GM04503 (cell line): ENCODE measurements at regions not wholly inside any gene's neighbourhood (a gene's known extent, or its start where the extent isn't known, plus 50 kb on each side); places are given as distances from the start of the nearest gene placed in this dataset.
A peak's percentile ranks its signal among the peaks of the same experiment; 100 is the strongest.

Experiments used
- DNase-seq: peaks from one replicate; pipeline ENCODE4 v3.0.0-alpha.2; 2012; ENCODE audit warnings: low read depth

DNA sequence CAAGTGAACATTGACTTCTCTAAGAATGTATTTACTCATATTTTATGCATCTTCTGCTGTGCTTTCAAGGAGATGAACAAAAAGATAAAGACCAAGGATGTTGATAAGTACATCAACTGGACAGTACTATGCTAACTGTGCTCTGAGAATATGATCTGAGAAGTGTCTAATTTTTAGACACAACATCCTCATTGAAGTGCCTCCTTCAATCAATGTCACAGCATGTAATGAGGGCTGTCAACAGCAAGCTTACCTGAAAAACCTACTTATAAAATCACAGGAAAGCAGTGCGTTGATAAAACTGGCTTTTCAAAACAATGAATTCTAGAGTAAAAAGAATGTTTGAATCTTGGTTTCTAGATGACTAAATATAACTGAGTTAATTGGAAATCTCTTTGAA, 452.9 kb upstream of the DSEL start:
- DNase-seq = no peak

DNA sequence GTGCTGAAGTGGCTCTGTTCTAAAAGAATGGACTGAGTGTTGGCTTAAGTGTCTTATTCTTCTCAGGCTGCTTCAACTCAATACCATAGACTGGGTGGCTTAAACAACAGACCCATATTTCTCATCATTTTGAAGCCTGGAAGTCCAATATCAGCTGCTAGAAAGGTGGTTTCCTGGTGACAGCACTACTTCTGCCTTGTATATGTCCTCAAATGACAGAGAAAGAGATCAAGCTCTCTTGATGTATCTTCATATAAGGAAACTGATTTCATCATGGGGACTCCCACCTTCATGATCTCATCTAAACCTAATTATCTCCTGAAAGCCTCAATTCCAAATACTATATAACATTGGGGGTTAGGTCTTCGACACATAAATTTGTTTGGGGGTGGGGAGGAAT, 449.7 kb upstream of the DSEL start:
- no peak for DNase-seq

DNA sequence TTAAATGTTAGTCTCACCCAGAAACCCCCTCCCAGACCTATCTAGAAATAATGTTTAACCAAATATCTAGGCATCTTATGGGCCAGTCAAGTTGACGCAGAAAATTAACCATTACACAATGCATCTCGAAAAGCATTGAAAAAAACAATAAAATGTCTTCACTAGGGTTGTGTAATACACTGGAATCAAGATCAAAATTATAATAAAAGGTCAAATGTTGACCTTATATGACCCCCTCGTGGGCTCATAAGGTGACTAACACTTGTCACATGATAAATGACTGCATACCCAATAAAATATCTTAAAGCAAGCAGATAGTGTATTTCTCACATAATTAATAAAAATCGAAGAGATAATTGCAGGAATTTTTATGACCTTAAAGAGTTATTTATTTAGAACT, 447.9 kb upstream of the DSEL start:
- no peak for DNase-seq

DNA sequence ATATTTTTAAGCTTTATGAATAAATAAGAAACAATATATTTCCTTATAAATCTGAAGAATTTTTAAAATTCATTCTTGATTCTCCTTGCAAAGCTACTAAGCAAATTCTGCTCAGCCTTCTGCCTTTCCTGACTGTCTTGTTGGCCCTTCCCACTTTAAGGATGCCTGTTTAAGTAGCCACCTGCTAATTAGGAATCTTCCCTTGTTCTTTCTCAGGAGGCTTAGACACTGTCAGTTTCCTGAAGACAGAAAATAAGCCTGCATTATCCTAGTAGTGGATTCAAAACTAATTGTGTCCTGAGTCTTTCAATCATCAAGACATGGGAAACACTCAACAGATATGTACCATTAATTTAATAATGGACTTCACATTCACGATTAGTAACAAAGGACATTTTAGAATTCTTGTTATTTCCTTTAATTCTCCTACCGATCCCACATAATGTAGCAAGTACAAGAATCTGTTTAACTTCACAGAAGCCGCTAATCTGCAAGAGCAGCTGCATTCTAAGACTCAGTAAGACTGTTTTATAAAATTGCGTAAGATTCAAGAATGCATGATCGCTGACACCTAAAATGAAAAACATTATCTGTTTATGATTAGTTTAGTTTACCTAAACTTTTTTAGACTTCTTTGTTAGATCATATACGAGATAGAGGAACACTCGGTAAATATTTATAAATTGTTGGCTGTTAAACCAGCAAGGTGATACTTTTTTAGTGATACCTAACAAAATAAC, 445.4 kb upstream of the DSEL start:
- no peak for DNase-seq

DNA sequence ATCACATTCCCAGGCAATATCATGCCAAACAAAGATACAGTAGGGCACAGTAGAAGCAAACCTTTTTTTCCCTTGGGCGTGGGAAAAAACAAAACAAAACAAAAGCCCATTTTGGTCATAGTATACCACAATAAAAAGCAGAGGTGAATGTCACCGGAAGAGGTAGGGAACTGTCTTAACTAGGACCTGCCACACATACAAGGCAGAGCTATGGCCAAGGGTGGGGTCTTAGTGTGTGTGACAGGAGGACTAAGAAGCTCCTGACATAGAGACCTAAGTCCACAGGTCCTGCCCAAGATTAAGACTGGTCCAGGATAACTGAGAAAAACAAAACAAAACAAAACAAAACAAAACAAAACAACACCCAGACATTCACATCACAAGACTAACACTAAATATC, 441.2 kb upstream of the DSEL start:
- no peak for DNase-seq

DNA sequence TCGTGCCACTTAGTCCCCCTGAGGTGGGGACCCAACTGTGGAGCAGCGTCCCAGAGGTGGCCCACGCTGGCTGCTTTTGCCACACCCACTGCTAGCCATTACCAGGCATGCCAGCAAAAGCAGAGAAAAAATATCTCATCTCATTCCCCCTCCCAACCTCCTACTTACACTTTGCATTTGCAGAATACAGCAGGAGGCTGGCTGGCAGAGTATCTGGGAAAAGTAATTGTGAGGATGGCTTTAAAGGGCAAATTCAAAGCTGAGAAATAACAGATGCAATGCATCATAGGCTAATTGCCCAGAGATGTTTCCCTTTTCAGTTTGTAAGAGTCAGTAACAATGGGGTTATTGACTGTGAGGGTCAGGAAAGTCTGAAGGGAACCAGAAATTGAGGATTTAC, 438.1 kb upstream of the DSEL start:
- DNase-seq = no peak

DNA sequence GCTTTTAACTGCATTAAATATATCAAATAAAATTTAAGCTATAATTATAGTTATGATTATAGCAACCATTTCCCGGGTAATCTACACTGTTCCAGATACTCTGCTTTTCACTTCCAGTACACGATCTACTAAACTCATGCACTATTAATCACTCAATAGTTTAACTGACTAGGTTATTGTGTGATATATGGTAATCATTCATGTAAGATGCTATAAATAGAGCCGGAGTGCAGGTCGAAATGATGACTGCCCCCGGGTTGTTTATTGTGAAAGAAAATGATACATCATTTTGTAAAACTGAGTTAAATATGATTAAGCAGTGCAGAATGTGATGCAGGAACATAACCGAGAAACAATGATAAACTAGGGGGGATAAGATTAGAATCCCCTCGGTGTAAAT, 434.6 kb upstream of the DSEL start:
- no peak for DNase-seq

DNA sequence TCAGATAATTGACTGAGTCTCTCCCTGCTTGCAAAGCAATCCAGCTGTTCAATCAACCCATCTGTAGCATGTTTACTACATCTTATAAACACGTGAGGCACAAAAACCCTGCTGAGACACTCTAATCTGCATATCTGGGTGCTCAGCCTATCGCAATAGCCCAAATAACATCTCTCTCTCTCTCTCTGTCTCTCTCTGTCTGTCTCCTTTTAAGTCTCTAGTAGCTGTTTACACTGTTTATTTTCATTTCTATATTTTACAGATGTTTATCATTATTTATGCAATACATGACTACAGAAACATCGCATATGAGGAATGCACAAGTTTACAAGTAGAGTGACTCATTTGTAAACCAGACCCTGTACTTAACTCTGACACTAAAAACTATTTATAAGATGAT, 422.1 kb upstream of the DSEL start:
- peak; percentile 31 for DNase-seq

DNA sequence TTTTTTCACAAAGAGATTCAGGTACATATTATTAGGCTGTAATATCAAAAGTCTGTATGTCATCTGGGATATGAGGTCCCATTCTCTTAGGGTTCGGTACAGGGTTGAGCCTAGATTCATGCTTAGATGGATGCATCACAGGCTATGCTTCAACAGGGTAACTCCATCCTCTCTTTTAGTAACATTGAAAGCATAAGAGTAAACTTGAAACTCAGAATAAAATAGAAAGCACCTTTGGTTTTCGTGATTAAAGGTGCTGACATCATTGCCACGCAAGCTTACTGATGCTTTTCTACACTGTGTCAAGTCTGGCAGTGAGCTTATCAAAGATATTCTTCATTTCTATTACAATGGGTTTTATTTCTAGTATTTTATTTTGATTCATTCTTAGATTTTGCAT, 419.1 kb upstream of the DSEL start:
- DNase-seq = no peak

DNA sequence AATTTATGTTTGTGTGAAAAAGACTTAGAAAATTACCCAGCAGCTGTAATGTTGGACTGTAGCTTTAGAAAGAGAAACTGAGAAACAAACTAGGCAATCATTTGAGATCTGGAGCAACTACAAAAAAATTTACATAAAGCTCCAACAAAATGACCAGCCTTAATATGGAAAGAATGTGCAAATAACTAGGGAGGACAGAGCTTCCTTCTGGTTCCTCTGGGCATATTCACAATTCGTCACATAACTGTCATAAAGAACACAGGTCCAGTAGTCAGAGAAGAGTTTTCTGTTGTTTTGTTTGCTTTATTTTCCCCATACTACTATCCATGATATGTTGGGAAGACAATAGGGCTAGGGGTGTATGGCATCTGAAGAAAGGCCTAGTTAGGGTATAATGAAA, 416.8 kb upstream of the DSEL start:
- DNase-seq = no peak

DNA sequence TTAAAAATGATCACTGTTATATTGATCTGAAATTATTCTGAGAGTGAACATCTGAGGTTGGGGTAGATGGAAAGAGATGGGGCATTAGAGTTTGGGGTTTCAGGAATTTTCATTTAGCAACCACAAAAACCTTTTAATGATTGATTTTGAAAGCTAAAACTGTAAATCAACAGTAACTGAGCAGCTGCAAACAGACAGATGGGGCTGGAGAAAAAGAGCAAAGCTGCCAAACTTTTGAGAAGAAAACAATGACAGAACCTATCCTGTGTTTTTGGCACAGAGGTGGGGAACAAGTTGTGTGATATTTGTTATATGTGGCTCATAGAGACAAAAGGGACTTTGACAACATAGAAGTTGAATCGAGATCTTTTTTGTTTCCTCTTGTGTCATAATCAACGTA, 415.8 kb upstream of the DSEL start:
- no peak for DNase-seq

DNA sequence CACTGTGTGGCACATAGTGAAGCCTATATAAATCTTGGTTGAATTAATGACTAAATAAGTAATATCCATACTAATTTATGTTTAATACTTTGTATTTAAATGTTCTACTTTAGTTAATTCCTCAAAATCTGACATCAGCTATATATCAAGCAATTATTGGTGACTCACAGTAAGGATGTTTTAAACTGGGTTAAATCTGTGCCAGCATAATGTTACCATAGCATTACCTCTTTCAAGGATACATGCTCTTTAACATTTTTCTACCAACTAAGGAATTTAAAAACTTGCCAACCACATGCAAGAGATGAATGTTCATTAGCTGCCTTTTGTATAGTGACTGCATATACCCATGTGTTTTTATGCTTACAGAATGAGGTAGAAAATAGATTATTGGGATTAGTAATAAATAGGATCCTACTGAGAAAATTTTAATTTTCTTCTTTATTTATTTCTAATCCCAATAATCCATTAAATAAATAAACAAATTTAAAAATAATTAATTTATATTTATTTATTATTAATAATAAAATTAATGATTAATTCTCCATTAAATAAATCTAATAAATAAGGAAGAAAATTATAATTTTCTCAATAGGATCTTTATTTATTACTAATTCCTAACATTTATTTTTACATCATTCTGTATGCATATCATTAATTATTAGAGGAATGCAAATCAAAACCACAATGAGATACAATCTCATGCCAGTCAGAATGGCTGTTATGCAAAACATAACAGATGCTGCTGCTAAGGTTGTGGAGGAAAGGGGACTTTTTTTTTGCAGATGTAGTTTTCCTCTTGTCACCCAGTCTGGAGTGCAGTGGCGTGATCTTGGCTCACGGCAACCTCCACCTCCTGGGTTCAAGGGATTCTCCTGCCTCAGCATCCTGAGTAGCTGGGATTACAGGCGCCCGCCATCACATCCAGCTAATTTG, 410.7 kb upstream of the DSEL start:
- DNase-seq = no peak

DNA sequence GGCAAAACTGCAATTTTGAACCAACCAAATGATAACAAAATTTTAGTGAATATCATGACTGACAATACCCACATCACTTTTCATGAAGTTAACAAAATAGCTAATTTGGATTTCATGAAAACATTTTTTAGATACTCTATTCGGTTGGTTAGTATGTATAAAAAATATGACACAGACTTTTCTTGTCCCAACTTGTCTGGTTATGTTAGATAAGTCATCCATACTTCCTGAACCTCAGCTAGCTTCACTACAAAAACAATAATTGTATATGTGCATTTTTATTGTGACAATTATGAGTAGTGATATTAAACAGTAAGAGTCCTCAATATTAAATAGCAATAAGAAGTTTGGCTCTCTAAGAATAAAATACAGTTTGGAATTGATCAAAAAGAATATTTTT, 408.1 kb upstream of the DSEL start:
- no peak for DNase-seq

DNA sequence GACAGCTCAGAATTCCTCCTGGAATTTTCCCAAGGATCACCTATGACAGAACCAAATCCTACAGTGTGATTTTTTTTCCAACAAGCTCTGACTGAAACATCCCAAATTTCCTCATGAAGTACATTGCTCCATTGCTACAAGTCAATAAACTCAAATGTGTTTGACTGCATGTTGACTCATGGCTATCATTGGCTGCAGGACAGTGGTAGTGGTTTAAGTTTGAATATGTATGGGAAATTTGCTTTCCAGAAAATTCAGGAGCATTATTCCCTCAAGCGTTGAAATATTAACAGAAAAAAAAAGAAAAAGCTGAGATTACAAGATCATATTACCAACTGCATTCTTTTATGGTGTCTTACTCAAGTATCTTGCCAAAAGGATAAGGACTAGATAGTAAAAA, 402.8 kb upstream of the DSEL start:
- DNase-seq = no peak

DNA sequence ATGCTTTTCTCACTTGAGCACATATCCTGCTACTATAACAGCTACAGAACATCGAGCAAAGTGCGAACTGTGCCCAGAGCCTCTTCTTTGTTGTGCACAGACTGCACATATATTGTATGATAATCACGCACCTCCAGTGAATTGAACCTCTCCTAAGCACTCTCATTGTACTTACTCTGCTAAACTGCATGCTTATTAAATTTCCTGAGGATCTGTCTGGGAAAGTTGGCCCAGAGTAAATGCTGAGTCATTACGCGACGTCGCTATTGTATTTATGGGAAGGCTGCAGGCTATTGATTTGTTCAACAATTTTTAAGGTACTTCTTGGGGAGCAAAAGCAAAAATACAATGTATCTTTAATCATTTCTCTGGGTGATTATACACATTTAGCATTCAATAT, 399.6 kb upstream of the DSEL start:
- no peak for DNase-seq

DNA sequence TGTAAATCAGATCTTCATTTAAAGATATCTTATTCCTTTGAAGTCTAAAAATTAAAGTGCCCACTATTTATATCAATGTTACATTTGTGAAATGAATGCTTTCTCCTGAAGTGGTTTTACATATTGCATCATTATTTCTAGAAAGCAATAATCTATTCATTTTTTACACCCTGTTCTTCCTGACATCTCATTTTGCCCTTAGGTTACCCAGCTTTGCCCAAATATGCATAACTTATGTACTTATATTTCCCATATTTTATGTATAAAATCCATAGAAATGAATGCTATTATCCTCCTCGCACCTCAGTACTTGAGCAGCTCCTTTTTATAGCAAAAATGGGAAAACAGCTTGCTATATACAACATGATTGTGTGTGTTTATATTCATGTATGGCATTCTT, 396.5 kb upstream of the DSEL start:
- DNase-seq = no peak

DNA sequence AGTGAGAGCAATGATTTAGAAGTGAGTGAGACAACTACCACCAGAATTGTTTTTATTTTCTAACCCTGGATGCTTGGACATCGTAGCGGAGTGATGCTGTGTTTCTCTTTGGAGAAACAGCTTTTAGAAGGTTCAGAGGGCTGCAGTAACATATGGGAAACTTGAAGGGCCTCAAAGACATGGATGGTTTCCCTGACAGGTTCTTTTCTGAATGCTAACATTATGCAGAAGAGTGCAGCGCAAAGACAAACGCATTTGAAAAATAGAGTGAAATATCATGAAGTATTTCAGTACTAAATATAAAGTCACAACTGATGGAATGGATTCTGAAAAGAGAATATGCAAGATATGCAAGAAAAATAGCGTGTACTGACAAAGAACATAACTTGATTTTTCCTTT, 385.1 kb upstream of the DSEL start:
- no peak for DNase-seq

DNA sequence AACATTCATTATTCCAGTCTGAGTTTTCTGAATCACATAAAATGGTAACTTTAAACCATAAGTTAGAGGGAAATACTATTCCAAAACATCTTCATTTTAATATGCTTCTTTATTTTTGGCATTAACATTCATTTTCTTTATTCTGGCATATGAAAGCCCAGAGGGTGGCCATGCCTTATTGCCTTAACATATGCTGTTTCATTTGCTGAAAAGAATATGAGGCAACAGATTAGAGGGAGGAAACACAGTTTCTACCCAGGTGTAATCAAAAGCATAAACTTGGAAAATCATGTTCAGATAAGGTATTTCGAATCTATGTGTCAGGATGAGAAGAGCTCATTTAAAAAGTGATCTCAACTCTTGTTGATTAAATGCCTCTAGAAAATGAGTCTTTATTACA, 379.9 kb upstream of the DSEL start:
- no peak for DNase-seq

DNA sequence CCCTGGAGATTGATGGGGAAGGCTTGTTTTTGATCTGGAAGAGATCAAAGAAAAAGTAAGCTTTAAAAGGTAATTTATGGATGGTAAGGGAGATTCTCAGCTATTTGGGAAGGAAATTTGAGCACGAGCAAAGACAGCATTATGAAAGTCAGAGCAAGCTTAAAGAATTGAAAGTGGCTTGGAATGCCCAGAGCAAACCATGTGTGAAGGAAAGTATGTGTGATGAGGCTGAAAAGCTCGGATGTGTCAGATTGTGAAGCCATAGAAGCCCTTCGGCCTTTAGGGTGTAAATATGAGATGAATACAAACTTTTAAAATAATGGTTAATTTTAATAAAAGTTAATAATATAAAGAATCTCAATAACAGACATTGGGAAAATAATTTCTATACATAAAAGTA, 377.4 kb upstream of the DSEL start:
- DNase-seq = no peak

DNA sequence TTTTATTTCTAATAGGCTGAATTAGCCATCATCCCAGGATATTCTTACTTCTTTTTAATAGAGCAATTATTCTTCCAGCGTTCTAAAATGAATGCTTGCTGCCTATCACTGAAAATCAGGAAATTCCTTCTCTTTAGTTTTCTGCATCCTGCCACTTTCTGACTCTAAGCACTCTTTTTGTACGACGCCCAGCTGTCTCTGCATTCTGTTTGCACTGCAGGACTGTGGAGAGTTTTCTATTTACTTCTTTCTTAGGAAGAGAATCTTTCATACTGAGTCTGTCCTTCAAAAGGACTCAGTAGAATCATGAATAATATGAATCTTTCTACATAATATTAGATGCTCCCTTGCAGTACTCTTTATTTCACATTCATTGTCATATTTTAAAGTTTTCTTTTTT, 360.4 kb upstream of the DSEL start:
- no peak for DNase-seq

DNA sequence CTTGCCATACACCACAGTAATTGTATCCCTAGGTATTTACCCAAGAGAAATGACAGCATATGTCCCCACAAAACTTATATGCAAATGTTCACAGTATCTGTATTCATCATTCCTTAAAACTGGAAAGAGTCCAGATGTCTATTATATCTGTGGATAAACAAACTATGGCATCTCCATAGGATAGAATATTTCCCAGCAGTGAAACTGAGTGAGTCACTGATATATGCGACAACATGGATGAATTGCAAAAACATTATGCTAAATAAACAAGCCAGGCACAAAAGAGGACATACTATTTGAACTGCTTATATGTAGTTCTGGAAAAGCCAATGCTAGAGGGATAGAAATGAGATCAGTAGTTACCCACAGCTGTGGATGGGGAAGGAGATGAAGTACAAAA, 359.4 kb upstream of the DSEL start:
- no peak for DNase-seq

DNA sequence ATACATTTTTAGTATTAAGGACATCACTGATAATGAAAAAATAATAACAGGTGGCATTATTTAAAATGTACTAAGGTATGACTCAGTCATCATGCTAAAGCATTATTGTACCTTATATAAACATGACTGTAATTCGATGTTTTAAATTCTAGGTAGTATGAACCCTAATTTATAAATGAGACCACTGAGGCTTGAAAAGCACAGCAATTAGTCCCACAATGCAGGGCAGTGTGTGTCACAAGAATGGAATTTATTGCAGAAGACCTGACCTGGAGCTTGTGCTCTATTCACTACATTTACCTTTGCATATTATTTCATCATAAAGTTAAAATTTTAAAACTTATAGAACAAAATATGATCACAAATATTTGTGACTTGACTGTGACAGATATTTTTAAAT, 358.5 kb upstream of the DSEL start:
- no peak for DNase-seq

DNA sequence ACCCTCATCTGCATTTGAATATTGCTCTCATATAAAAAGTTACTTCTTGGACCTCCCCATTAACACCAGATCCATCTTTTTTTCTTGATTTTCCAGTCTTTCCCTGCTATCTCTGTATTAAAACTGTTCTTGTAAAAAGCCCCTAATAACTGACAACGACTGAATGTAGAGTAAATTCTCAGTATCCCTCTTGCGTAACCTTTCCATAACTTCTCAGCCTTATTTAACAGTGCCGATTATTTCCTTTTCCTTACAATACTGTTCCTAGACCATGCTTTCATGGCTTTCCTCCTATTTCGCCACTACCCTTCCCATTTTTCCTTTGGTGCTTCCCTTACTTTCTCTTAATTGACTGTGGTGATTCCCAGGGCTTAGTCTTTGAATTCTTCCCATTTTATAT, 348.9 kb upstream of the DSEL start:
- DNase-seq = no peak
